IPS-15b (cell line): ENCODE measurements at regions not wholly inside any gene's neighbourhood (a gene's known extent, or its start where the extent isn't known, plus 50 kb on each side); places are given as distances from the start of the nearest gene placed in this dataset.

Source experiments
- H3K27me3 ChIP-seq: one replicate; pipeline ENCODE4 v1.6.1; 2013; ENCODE audit warnings: low read length; ENCODE audit not compliant: control insufficient read depth, insufficient read depth
- H3K36me3 ChIP-seq: one replicate; pipeline ENCODE4 v1.6.1; 2013; ENCODE audit warnings: low read length; ENCODE audit not compliant: control insufficient read depth, insufficient read depth
- H3K4me1 ChIP-seq: one replicate; pipeline ENCODE4 v1.6.1; 2013; ENCODE audit warnings: mild to moderate bottlenecking, low read length; ENCODE audit not compliant: control insufficient read depth, insufficient read depth
- H3K4me3 ChIP-seq: one replicate; pipeline ENCODE4 v1.5.1; 2013; ENCODE audit warnings: low read depth, low read length
- H3K9ac ChIP-seq: one replicate; pipeline ENCODE4 v1.6.1; 2013; ENCODE audit warnings: low read depth, mild to moderate bottlenecking, low read length
- H3K9me3 ChIP-seq: one replicate; pipeline ENCODE4 v1.6.1; 2013; ENCODE audit warnings: mild to moderate bottlenecking, low read length; ENCODE audit not compliant: control insufficient read depth, insufficient read depth

GRCh38 chr2:5491523-5491922 is 200.7 kb upstream of the SOX11 start:
- no peaks in the 10 kb centered on the region for H3K9me3 ChIP-seq
- H3K4me1 ChIP-seq = peaks cover 16% of the 10 kb centered on the region
- H3K27me3 ChIP-seq = peaks cover 2% of the 10 kb centered on the region
- no peak overlapping the region for H3K9ac ChIP-seq
- no peaks in the 10 kb centered on the region for H3K36me3 ChIP-seq
- H3K4me3 ChIP-seq = no peak overlapping the region

DNA sequence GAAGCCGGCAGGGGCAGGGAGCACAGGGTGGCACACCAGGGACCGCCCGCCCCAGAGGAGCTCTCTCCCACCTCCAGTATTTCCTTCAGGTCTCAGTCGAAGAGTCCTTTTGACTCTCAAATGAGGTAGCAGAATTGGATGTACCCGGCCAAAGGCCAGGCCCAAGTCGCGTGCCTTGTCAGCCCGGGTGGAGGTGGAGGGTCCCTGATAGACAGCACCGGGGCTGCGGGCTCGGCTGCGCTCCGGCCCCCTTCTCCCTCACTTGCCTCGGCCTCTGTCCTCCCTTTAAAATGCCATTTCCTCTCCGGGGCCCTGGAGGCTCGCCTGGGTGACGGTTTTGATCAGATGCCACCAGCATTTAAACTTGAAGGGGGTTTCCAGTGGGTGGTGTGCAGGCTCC is 198.9 kb upstream of the SOX11 start:
- H3K36me3 ChIP-seq = no peaks in the 10 kb centered on the region
- H3K4me3 ChIP-seq = no peak overlapping the region
- H3K9me3 ChIP-seq = no peaks in the 10 kb centered on the region
- H3K27me3 ChIP-seq = no peaks in the 10 kb centered on the region
- no peak overlapping the region for H3K9ac ChIP-seq
- peaks cover 16% of the 10 kb centered on the region for H3K4me1 ChIP-seq

- Histone ChIP-seq H3K9me3 (no peaks in the 10 kb centered on the region), H3K4me1 (peaks cover 16% of the 10 kb centered on the region), H3K4me3 (no peak overlapping the region), H3K9ac (no peak overlapping the region), H3K36me3 (no peaks in the 10 kb centered on the region), H3K27me3 (no peaks in the 10 kb centered on the region)
These were observed 198.0 kb upstream of the SOX11 start for GRCh38 chr2:5494212-5494611.

DNA sequence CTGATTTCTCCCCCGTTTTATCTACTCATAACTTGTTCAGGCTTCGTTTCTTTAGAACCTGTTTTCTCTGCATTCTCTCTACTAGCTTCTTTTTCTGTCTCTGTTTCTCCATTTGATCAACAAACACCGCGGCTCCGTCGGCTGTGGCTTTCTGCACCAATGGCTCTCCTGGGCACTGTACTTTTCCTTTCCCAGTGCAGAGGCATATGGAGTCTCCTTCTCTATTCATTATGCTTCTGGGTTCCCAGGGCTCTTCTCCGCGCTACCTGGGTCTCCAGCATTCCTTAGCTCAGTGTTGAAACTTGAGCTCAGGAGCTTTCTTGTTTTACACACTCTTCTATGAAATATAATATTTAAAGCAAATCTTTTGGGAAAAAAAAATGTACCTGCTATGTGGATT is 196.6 kb upstream of the SOX11 start:
- H3K9me3 ChIP-seq = no peaks in the 10 kb centered on the region
- peaks cover 16% of the 10 kb centered on the region for H3K4me1 ChIP-seq
- no peak overlapping the region for H3K9ac ChIP-seq
- no peaks in the 10 kb centered on the region for H3K36me3 ChIP-seq
- no peaks in the 10 kb centered on the region for H3K27me3 ChIP-seq
- H3K4me3 ChIP-seq = no peak overlapping the region

DNA sequence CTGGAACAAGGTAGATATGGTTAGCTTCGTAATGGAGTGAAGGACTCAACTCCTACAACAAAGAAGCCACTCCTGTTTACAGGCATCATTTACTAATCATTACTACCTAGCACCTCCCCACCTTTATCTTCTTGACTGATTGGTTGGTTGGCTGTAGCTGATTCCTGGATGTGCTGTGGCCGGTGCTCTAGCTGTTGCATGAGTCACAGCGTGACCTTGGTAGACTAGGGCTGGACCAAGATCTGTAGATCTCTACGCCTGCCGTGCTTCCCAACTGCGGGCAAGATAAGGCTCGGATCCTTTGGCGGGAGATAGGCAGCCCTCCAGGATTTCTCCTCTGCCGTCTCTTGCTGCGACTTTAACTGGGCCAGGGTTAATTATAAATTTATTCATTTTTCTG is 194.3 kb upstream of the SOX11 start:
- Histone ChIP-seq H3K9ac (no peak overlapping the region), H3K4me1 (peaks cover 16% of the 10 kb centered on the region), H3K4me3 (no peak overlapping the region), H3K27me3 (no peaks in the 10 kb centered on the region), H3K9me3 (no peaks in the 10 kb centered on the region), H3K36me3 (no peaks in the 10 kb centered on the region)

DNA sequence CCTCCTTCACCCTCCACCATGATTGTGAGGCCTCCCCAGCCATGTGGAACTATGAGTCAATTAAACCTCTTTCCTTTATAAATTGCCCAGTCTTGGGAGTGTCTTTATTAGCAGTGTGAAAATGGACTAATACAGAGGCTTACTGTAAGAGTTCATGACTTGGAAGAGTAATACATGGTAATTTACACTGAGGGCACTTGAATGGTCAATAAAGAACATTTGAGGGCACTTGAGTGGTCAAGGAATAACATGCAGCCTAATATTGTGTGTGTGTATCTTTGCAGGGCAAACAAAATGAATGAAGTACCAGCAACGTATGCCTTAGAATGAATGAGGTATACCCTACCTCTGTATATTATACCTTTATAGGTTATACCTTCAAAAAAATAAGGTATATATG is 190.4 kb upstream of the SOX11 start:
- Histone ChIP-seq H3K4me1 (no peaks in the 10 kb centered on the region), H3K9me3 (no peaks in the 10 kb centered on the region), H3K4me3 (no peak overlapping the region), H3K9ac (no peak overlapping the region), H3K27me3 (no peaks in the 10 kb centered on the region), H3K36me3 (no peaks in the 10 kb centered on the region)

DNA sequence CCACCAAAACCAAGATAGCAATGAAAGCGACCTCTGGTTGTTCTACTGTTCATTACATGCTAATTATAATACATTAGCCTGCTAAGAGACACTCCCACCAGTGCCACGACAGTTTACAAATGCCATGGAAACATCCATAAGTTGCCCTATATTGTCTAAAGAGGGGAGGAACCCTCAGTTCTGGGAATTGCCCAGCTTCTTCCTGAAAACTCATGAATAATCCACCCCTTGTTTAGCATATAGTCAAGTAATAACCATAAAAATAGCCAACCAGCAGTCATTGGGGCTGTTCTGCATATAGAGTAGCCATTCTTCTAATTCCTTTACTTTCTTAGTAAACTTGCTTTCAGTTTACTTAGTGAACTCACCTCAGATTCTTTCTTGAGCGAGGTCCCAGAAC is 189.8 kb upstream of the SOX11 start:
- no peaks in the 10 kb centered on the region for H3K9me3 ChIP-seq
- H3K36me3 ChIP-seq = no peaks in the 10 kb centered on the region
- H3K4me3 ChIP-seq = no peak overlapping the region
- no peak overlapping the region for H3K9ac ChIP-seq
- H3K4me1 ChIP-seq = peaks cover under 1% of the 10 kb centered on the region
- H3K27me3 ChIP-seq = no peaks in the 10 kb centered on the region

- peaks cover 2% of the 10 kb centered on the region for H3K4me1 ChIP-seq
- H3K4me3 ChIP-seq = no peak overlapping the region
- no peaks in the 10 kb centered on the region for H3K36me3 ChIP-seq
- H3K27me3 ChIP-seq = no peaks in the 10 kb centered on the region
- H3K9ac ChIP-seq = no peak overlapping the region
- H3K9me3 ChIP-seq = no peaks in the 10 kb centered on the region
These were observed 187.4 kb upstream of the SOX11 start for GRCh38 chr2:5504756-5505155.

GRCh38 chr2:5507367-5507766 is 184.8 kb upstream of the SOX11 start:
- peaks cover 2% of the 10 kb centered on the region for H3K4me1 ChIP-seq
- H3K27me3 ChIP-seq = no peaks in the 10 kb centered on the region
- H3K9me3 ChIP-seq = no peaks in the 10 kb centered on the region
- no peak overlapping the region for H3K9ac ChIP-seq
- H3K4me3 ChIP-seq = no peak overlapping the region
- no peaks in the 10 kb centered on the region for H3K36me3 ChIP-seq

DNA sequence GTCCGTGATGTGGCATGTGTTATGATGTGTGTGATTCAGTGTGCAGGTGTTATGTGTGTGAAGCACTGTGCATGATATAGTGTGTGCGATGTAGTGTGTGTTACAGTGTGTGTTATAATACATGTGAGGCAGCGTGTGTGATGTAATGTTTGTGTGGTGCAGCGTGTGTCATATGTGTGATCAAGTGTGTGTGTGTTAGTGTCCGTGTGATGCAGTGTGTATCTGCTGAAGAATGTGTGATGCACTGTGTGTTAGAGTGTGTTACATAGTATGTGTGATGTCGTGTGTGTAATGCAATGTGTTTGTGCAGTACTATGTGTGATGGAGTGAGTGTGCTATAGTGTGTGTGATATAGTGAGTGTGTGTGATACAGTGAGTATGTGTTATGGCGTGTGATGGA is 182.8 kb upstream of the SOX11 start:
- Histone ChIP-seq H3K9me3 (no peaks in the 10 kb centered on the region), H3K4me3 (no peak overlapping the region), H3K27me3 (no peaks in the 10 kb centered on the region), H3K9ac (no peak overlapping the region), H3K36me3 (no peaks in the 10 kb centered on the region), H3K4me1 (peaks cover 2% of the 10 kb centered on the region)

- no peaks in the 10 kb centered on the region for H3K27me3 ChIP-seq
- H3K4me1 ChIP-seq = peaks cover 2% of the 10 kb centered on the region
- no peaks in the 10 kb centered on the region for H3K9me3 ChIP-seq
- no peak overlapping the region for H3K4me3 ChIP-seq
- H3K9ac ChIP-seq = no peak overlapping the region
- no peaks in the 10 kb centered on the region for H3K36me3 ChIP-seq
These were observed 182.1 kb upstream of the SOX11 start for GRCh38 chr2:5510082-5510481.

DNA sequence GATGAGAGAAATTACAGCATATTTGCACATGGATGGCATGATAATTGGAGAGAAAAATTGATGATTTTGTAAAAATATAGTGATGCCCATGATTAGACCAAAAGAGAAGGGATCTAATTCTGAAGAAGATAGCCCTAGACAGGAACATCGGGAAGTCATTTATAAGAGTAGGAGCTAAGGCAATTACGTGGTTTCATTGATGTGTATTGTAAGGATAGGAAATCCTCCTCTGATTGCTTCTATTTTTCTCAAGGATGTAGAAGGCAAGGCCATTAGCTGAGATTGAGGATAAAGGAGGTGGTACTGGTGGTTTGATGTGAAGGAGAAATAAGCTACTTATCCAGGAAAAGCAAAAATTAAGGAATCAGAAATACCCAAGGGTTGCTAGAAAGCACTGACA is 176.5 kb upstream of the SOX11 start:
- no peaks in the 10 kb centered on the region for H3K27me3 ChIP-seq
- no peaks in the 10 kb centered on the region for H3K4me1 ChIP-seq

DNA sequence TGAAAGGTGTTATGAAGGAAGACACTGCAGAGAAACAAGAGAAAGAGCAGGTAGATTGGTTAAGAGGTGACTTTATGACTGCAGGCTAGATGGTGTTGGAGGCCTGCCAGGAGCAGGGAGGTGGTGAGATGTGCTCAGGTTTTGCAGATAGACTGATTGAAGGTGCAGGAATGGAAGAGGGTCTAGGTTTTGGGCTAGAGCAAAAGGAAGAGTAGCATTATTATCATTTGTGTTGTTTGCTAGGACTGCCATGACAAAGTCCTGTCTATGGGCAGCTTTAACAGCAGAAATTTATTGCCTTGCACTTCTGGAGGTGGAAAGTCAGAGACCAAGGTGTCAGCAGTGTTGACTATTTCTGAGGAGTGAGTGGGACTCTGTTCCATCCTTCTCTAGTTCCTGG is 172.9 kb upstream of the SOX11 start:
- H3K9me3 ChIP-seq = no peaks in the 10 kb centered on the region
- no peak overlapping the region for H3K9ac ChIP-seq
- H3K4me3 ChIP-seq = no peak overlapping the region
- no peaks in the 10 kb centered on the region for H3K4me1 ChIP-seq
- H3K27me3 ChIP-seq = no peaks in the 10 kb centered on the region
- H3K36me3 ChIP-seq = no peaks in the 10 kb centered on the region

More for the DNA sequence above, 176.5 kb upstream of the SOX11 start:
- Histone ChIP-seq H3K36me3 (no peaks in the 10 kb centered on the region), H3K9ac (no peak overlapping the region), H3K9me3 (no peaks in the 10 kb centered on the region), H3K4me3 (no peak overlapping the region)
